Aorta (tissue), 5 donors: ENCODE measurements at regions not wholly inside any gene's neighbourhood (a gene's known extent, or its start where the extent isn't known, plus 50 kb on each side); places are given as distances from the start of the nearest gene placed in this dataset.
A peak's percentile ranks its signal among the peaks of the same experiment; 100 is the strongest.

Experiments
- ATAC-seq: fragments of 200-7000 bp; cut with Tn5 transposase; one replicate; pipeline ENCODE4 v1.9.1; 2022; ENCODE audit warnings: moderate library complexity; ENCODE audit not compliant: low FRiP score
- DNase-seq, 2 donors: peaks; one replicate each; pipeline ENCODE4 v3.0.0-alpha.2; 2020
- H3K27ac ChIP-seq, 2 donors: one replicate each; pipeline ENCODE4 v1.5.1; 2013; ENCODE audit warnings: low read length in 2 of 2, mild to moderate bottlenecking in 2 of 2, moderate library complexity in 2 of 2, control low read depth in 1 of 2, inconsistent platforms in 1 of 2, low read depth in 1 of 2
- H3K27me3 ChIP-seq, 2 donors: one replicate each; pipeline ENCODE4 v1.6.1; 2013; ENCODE audit warnings: control low read depth in 1 of 2, low read length in 1 of 2, mild to moderate bottlenecking in 1 of 2, moderate library complexity in 1 of 2; ENCODE audit not compliant: insufficient read depth in 2 of 2, control insufficient read depth in 1 of 2
- H3K36me3 ChIP-seq, 2 donors: one replicate each; pipeline ENCODE4 v1.6.1; 2013; ENCODE audit warnings: control low read depth in 1 of 2, low read length in 1 of 2, mild to moderate bottlenecking in 1 of 2; ENCODE audit not compliant: insufficient read depth in 2 of 2, control insufficient read depth in 1 of 2
- H3K4me1 ChIP-seq, 2 donors: one replicate each; pipeline ENCODE4 v1.6.1; 2013; ENCODE audit warnings: low read length in 2 of 2, control low read depth in 1 of 2, mild to moderate bottlenecking in 1 of 2, moderate library complexity in 1 of 2; ENCODE audit not compliant: insufficient read depth in 2 of 2, control insufficient read depth in 1 of 2
- H3K4me3 ChIP-seq, 2 donors: one replicate each; pipeline ENCODE4 v1.5.1; 2013; ENCODE audit warnings: low read length in 2 of 2, control low read depth in 1 of 2, mild to moderate bottlenecking in 1 of 2
- H3K9me3 ChIP-seq: one replicate; pipeline ENCODE4 v1.6.1; 2013; ENCODE audit warnings: mild to moderate bottlenecking, low read length; ENCODE audit not compliant: control insufficient read depth
- WGBS, 2 donors: extraction: QIAGEN DNeasy Blood & Tissue Kit; methylation state at CpG; one replicate each; pipeline ENCODE4 v1.1.7; 2013; 5-methylcytosine and 5-hydroxymethylcytosine counted together
- intact Hi-C, 2 donors: fragments of 100-400 bp; cut with DNase I; formaldehyde crosslinking; loops; one replicate each; pipeline versions ENCODE4 v1.14.2 to v1.15.0; 2022
- donor health status: healthy with polysubstance abuse.
- donor health status: Bipolar disorder and iron deficiency.
- donor health status: DM: no; HTN: no; CAD: no.
- donor health status: DM: no; HTN: no; CAD: no.
- donor health status: DM: yes; HTN: yes; CAD: no.

GRCh38 chr3:24810881-24811280 lies 316.2 kb upstream of the THRB start:
- H3K27me3 ChIP-seq, result no peaks in the 10 kb centered on the region
- peaks cover 3% of the 10 kb centered on the region for H3K9me3 ChIP-seq
- H3K27ac ChIP-seq, result no peak overlapping the region
- WGBS, 2 donors, result 30 to 37% methylated on average over 5 of the region's 5 CpGs
- no peaks in the 10 kb centered on the region for H3K4me1 ChIP-seq
- H3K4me3 ChIP-seq, result no peak overlapping the region
- DNase-seq (no peak), ATAC-seq (no peak)
- intact Hi-C loops, result no loop called here
- no peaks in the 10 kb centered on the region for H3K36me3 ChIP-seq

GRCh38 chr3:24812116-24812515 lies 317.5 kb upstream of the THRB start:
- Histone ChIP-seq H3K27ac (no peak overlapping the region), H3K36me3 (no peaks in the 10 kb centered on the region), H3K4me3 (no peak overlapping the region), H3K9me3 (peaks cover 3% of the 10 kb centered on the region), H3K4me1 (no peaks in the 10 kb centered on the region), H3K27me3 (no peaks in the 10 kb centered on the region)
- DNase-seq (no peak), ATAC-seq (no peak)
- intact Hi-C loops, result no loop called here
- 45 to 59% methylated on average over 1 of the region's 1 CpG for WGBS, 2 donors

- intact Hi-C loops, result no loop called here
- 84 to 96% methylated on average over 1 of the region's 1 CpG for WGBS, 2 donors
These were observed 323.4 kb upstream of the THRB start for GRCh38 chr3:24818055-24818454.

GRCh38 chr3:24828011-24828410 lies 333.4 kb upstream of the THRB start:
- no peaks in the 10 kb centered on the region for H3K36me3 ChIP-seq
- H3K4me3 ChIP-seq, result no peak overlapping the region
- ATAC-seq (no peak), DNase-seq (no peak)
- no peak overlapping the region for H3K27ac ChIP-seq
- no peaks in the 10 kb centered on the region for H3K4me1 ChIP-seq
- H3K9me3 ChIP-seq, result no peaks in the 10 kb centered on the region
- intact Hi-C loops, result no loop called here
- 92 to 99% methylated on average over 4 of the region's 4 CpGs for WGBS, 2 donors
- no peaks in the 10 kb centered on the region for H3K27me3 ChIP-seq

More at GRCh38 chr3:24818055-24818454, 323.4 kb upstream of the THRB start:
- peaks cover 2% of the 10 kb centered on the region for H3K9me3 ChIP-seq
- no peaks in the 10 kb centered on the region for H3K27me3 ChIP-seq
- DNase-seq, result no peak
- H3K4me3 ChIP-seq, result no peak overlapping the region
- H3K27ac ChIP-seq, result no peak overlapping the region
- H3K4me1 ChIP-seq, result no peaks in the 10 kb centered on the region
- no peaks in the 10 kb centered on the region for H3K36me3 ChIP-seq
- no peak for ATAC-seq

GRCh38 chr3:24828551-24828950 lies 333.9 kb upstream of the THRB start:
- WGBS, 2 donors, result 77% methylated on average over 6 of the region's 6 CpGs

GRCh38 chr3:24829011-24829581 lies 334.4 kb upstream of the THRB start:
- peak; percentile 88 for ATAC-seq
- Histone ChIP-seq H3K9me3 (no peaks in the 10 kb centered on the region), H3K36me3 (no peaks in the 10 kb centered on the region), H3K4me3 (peak overlapping the region; percentile 32 to 39), H3K27me3 (no peaks in the 10 kb centered on the region), H3K27ac (no peak overlapping the region), H3K4me1 (no peaks in the 10 kb centered on the region)
- WGBS, 2 donors, result 1 to 2% methylated on average over 17 to 51 of the region's 51 CpGs
- intact Hi-C loops, result no loop called here
- peak; percentile 45 to 83 for DNase-seq

More at GRCh38 chr3:24828551-24828950, 333.9 kb upstream of the THRB start:
- Histone ChIP-seq H3K4me1 (no peaks in the 10 kb centered on the region), H3K4me3 (peak overlapping the region; percentile 32 to 39), H3K9me3 (no peaks in the 10 kb centered on the region), H3K36me3 (no peaks in the 10 kb centered on the region), H3K27ac (no peak overlapping the region), H3K27me3 (no peaks in the 10 kb centered on the region)
- ATAC-seq, result no peak
- DNase-seq, result no peak
- intact Hi-C loops, result no loop called here

- Histone ChIP-seq H3K27me3 (no peaks in the 10 kb centered on the region), H3K4me1 (no peaks in the 10 kb centered on the region), H3K36me3 (no peaks in the 10 kb centered on the region), H3K4me3 (peak overlapping the region; percentile 32 to 39), H3K9me3 (no peaks in the 10 kb centered on the region), H3K27ac (no peak overlapping the region)
- ATAC-seq (peak; percentile 65), DNase-seq (peak in 1 of 2 donors; percentile 73)
- intact Hi-C loops, result no loop called here
- WGBS, 2 donors, result 1% methylated on average over 37 of the region's 37 CpGs
These were observed 335.1 kb upstream of the THRB start for GRCh38 chr3:24829629-24830229.

- Histone ChIP-seq H3K4me3 (peak overlapping the region; percentile 32 to 39), H3K9me3 (no peaks in the 10 kb centered on the region), H3K36me3 (no peaks in the 10 kb centered on the region), H3K27me3 (no peaks in the 10 kb centered on the region), H3K27ac (no peak overlapping the region), H3K4me1 (no peaks in the 10 kb centered on the region)
- ATAC-seq, result no peak
- 9 to 11% methylated on average over 28 to 35 of the region's 35 CpGs for WGBS, 2 donors
- DNase-seq, result peak; percentile 46 to 76
- intact Hi-C loops, result no loop called here
These were observed 335.8 kb upstream of the THRB start for GRCh38 chr3:24830230-24831152.
